ENCODE measurements at regions not wholly inside any gene's neighbourhood (a gene's known extent, or its start where the extent isn't known, plus 50 kb on each side); places are given as distances from the start of the nearest gene placed in this dataset.
"Not testable (repeated sequence)": the region's sequence is repeated elsewhere in the genome, so short reads cannot be mapped to it uniquely, and the experiment has no call there.

GRCh38 chr2:128512379-128513115 is 193.9 kb upstream of the HS6ST1 start:
- no peak for DNase-seq (ENCODE audit: low spot score, unreplicated experiment)
- Mint-ChIP-seq H3K36me3 (ENCODE audit: insufficient read depth) (no peaks in the 10 kb centered on the region), H3K27ac (peak overlapping the region; percentile 45), H3K4me1 (ENCODE audit: low read depth) (peaks cover 6% of the 10 kb centered on the region), H3K9me3 (ENCODE audit: low read depth) (no peaks in the 10 kb centered on the region), H3K27me3 (peaks cover 40% of the 10 kb centered on the region), H3K4me3 (ENCODE audit: low read depth) (no peak overlapping the region)
- no peak for TF ChIP-seq CTCF (IDR thresholded peaks at IDR 0.05; ENCODE audit: unreplicated experiment)

- Mint-ChIP-seq H3K36me3 (ENCODE audit: insufficient read depth) (no peaks in the 10 kb centered on the region), H3K4me1 (ENCODE audit: low read depth) (peaks cover 6% of the 10 kb centered on the region), H3K9me3 (ENCODE audit: low read depth) (no peaks in the 10 kb centered on the region), H3K4me3 (ENCODE audit: low read depth) (no peak overlapping the region), H3K27ac (no peak overlapping the region), H3K27me3 (peaks cover 40% of the 10 kb centered on the region)
- no peak for TF ChIP-seq CTCF (IDR thresholded peaks at IDR 0.05; ENCODE audit: unreplicated experiment)
- no peak for DNase-seq (ENCODE audit: low spot score, unreplicated experiment)
Observed at GRCh38 chr2:128513116-128513960, 194.7 kb upstream of the HS6ST1 start.

GRCh38 chr2:128513961-128514283 is 195.3 kb upstream of the HS6ST1 start:
- H3K4me3 Mint-ChIP-seq (ENCODE audit: low read depth) = no peak overlapping the region
- H3K9me3 Mint-ChIP-seq (ENCODE audit: low read depth) = no peaks in the 10 kb centered on the region
- no peak overlapping the region for H3K27ac Mint-ChIP-seq
- peaks cover 6% of the 10 kb centered on the region for H3K4me1 Mint-ChIP-seq (ENCODE audit: low read depth)
- TF ChIP-seq CTCF (IDR thresholded peaks at IDR 0.05; ENCODE audit: unreplicated experiment) = no peak
- H3K27me3 Mint-ChIP-seq = peaks cover 46% of the 10 kb centered on the region
- H3K36me3 Mint-ChIP-seq (ENCODE audit: insufficient read depth) = no peaks in the 10 kb centered on the region
- no peak for DNase-seq (ENCODE audit: low spot score, unreplicated experiment)

- H3K4me3 Mint-ChIP-seq (ENCODE audit: low read depth) = no peak overlapping the region
- TF ChIP-seq CTCF (IDR thresholded peaks at IDR 0.05; ENCODE audit: unreplicated experiment) = no peak
- peaks cover 48% of the 10 kb centered on the region for H3K27me3 Mint-ChIP-seq
- H3K36me3 Mint-ChIP-seq (ENCODE audit: insufficient read depth) = no peaks in the 10 kb centered on the region
- no peak overlapping the region for H3K27ac Mint-ChIP-seq
- no peak for DNase-seq (ENCODE audit: low spot score, unreplicated experiment)
- H3K9me3 Mint-ChIP-seq (ENCODE audit: low read depth) = no peaks in the 10 kb centered on the region
- H3K4me1 Mint-ChIP-seq (ENCODE audit: low read depth) = peaks cover 6% of the 10 kb centered on the region
Observed at GRCh38 chr2:128514555-128514955, 195.9 kb upstream of the HS6ST1 start.

DNA sequence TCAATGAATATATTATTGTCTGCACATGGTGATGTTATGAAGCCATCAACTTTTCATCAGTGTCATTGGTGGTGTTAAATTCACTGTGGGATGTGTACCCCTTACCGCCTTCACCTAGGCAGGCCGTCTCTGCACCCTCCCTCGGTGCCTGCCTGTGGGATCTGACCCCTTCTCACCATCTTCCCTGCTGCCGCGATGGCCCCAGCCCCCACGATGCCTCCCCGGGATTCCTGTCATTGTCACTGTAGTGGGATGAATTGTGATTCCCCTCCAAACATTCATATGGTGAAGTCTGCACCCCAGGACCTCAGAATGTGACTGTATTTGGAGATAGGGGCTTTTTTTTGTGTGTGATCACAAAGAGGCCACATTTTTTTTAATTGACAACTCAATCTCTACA is 198.3 kb upstream of the HS6ST1 start:
- Mint-ChIP-seq H3K4me1 (ENCODE audit: low read depth) (peaks cover 6% of the 10 kb centered on the region), H3K4me3 (ENCODE audit: low read depth) (no peak overlapping the region), H3K36me3 (ENCODE audit: insufficient read depth) (no peaks in the 10 kb centered on the region), H3K27ac (no peak overlapping the region), H3K9me3 (ENCODE audit: low read depth) (no peaks in the 10 kb centered on the region), H3K27me3 (peaks cover 60% of the 10 kb centered on the region)
- DNase-seq (ENCODE audit: low spot score, unreplicated experiment) = no peak
- no peak for TF ChIP-seq CTCF (IDR thresholded peaks at IDR 0.05; ENCODE audit: unreplicated experiment)

GRCh38 chr2:128519028-128519427 is 200.4 kb upstream of the HS6ST1 start:
- H3K4me1 Mint-ChIP-seq (ENCODE audit: low read depth); DNase-seq (ENCODE audit: low spot score, unreplicated experiment); H3K36me3 Mint-ChIP-seq (ENCODE audit: insufficient read depth): not testable (repeated sequence)

More at GRCh38 chr2:128519028-128519427, 200.4 kb upstream of the HS6ST1 start:
- not testable (repeated sequence) for H3K4me3 Mint-ChIP-seq (ENCODE audit: low read depth); H3K27ac Mint-ChIP-seq; H3K9me3 Mint-ChIP-seq (ENCODE audit: low read depth)
- H3K27me3 Mint-ChIP-seq = peaks cover 42% of the 10 kb centered on the region
